CD14-positive monocyte (primary cell): ENCODE measurements at regions not wholly inside any gene's neighbourhood (a gene's known extent, or its start where the extent isn't known, plus 50 kb on each side); places are given as distances from the start of the nearest gene placed in this dataset.

ENCODE experiments used
- DNase-seq, 3 donors: peaks; one replicate each; pipeline ENCODE4 v3.0.0-alpha.2; 2011 to 2022
- H2AFZ ChIP-seq: 2 replicates; pipeline ENCODE4 v1.6.0; 2012; ENCODE audit warnings: mild to moderate bottlenecking, low read depth, low read length, inconsistent platforms; ENCODE audit not compliant: insufficient read depth, poor library complexity, severe bottlenecking
- H3K27ac ChIP-seq, 2 donors: 1 replicate in 1 of 2; 2 replicates in 1 of 2; pipeline ENCODE4 v1.5.1; 2012 to 2013; ENCODE audit warnings: low read length in 2 of 2, control low read depth in 1 of 2, inconsistent platforms in 1 of 2, low read depth in 1 of 2, mild to moderate bottlenecking in 1 of 2
- H3K27me3 ChIP-seq, 2 donors: one replicate each; pipeline versions ENCODE4 v1.6.0 to v1.6.1; 2011 to 2013; ENCODE audit warnings: low read length in 2 of 2; ENCODE audit not compliant: control insufficient read depth in 2 of 2, insufficient read depth in 2 of 2
- H3K36me3 ChIP-seq, 2 donors: replicated peaks in 1 of 2; 1 replicate in 1 of 2; 2 replicates in 1 of 2; pipeline versions ENCODE4 v1.5.1 to v1.6.1; 2012 to 2013; ENCODE audit warnings: low read length in 2 of 2, control low read depth in 1 of 2, inconsistent platforms in 1 of 2, mild to moderate bottlenecking in 1 of 2; ENCODE audit not compliant: insufficient read depth in 2 of 2, control insufficient read depth in 1 of 2
- H3K4me1 ChIP-seq, 2 donors: 1 replicate in 1 of 2; 2 replicates in 1 of 2; pipeline versions ENCODE4 v1.5.1 to v1.6.1; 2012 to 2013; ENCODE audit warnings: low read length in 2 of 2, control low read depth in 1 of 2, inconsistent platforms in 1 of 2, mild to moderate bottlenecking in 1 of 2, moderate library complexity in 1 of 2; ENCODE audit not compliant: insufficient read depth in 2 of 2, control insufficient read depth in 1 of 2
- H3K4me2 ChIP-seq: replicated peaks from 2 replicates; pipeline ENCODE3; 2012; ENCODE audit warnings: low read length, moderate library complexity, mild to moderate bottlenecking; ENCODE audit not compliant: poor library complexity, severe bottlenecking; ENCODE audit errors: extremely low read depth
- H3K4me3 ChIP-seq, 3 experiments: fragments of 200-600 bp in 1 of 3; sonication (generic) in 1 of 3; replicated peaks in 1 of 3; 1 replicate in 2 of 3; 2 replicates in 1 of 3; pipeline ENCODE4 v1.5.1; 2011 to 2013; ENCODE audit warnings: low read length in 3 of 3, mild to moderate bottlenecking in 3 of 3, control low read depth in 2 of 3, low read depth in 2 of 3, inconsistent platforms in 1 of 3, moderate library complexity in 1 of 3
- H3K79me2 ChIP-seq: 2 replicates; pipeline ENCODE4 v1.6.0; 2012; ENCODE audit warnings: mild to moderate bottlenecking, control low read depth, inconsistent platforms, low read length, moderate library complexity; ENCODE audit not compliant: insufficient read depth
- H3K9ac ChIP-seq: 2 replicates; pipeline ENCODE4 v1.6.0; 2017; ENCODE audit warnings: low read length, mild to moderate bottlenecking; ENCODE audit not compliant: insufficient read depth, poor library complexity, severe bottlenecking
- H3K9me3 ChIP-seq, 2 donors: replicated peaks in 1 of 2; 1 replicate in 1 of 2; 2 replicates in 1 of 2; pipeline versions ENCODE4 v1.5.1 to v1.6.1; 2012 to 2013; ENCODE audit warnings: low read length in 2 of 2, control low read depth in 1 of 2; ENCODE audit not compliant: control insufficient read depth in 1 of 2, insufficient read depth in 1 of 2
- H4K20me1 ChIP-seq: 2 replicates; pipeline ENCODE4 v1.6.0; 2012; ENCODE audit warnings: mild to moderate bottlenecking, low read length, control low read depth, moderate library complexity; ENCODE audit not compliant: insufficient read depth
- H3K27ac Mint-ChIP-seq, 7 donors: one replicate each; pipeline ENCODE4 v1.8.0; 2020; ENCODE audit warnings: mild to moderate bottlenecking in 7 of 7, mixed read lengths in 7 of 7, moderate library complexity in 6 of 7, inconsistent platforms in 2 of 7
- H3K27me3 Mint-ChIP-seq, 3 donors: one replicate each; pipeline ENCODE4 v1.8.0; 2021 to 2022; ENCODE audit warnings: low read depth in 3 of 3, mild to moderate bottlenecking in 3 of 3, mixed read lengths in 3 of 3, moderate library complexity in 3 of 3, inconsistent platforms in 1 of 3
- H3K36me3 Mint-ChIP-seq, 2 donors: one replicate each; pipeline ENCODE4 v1.8.0; 2020; ENCODE audit warnings: mixed read lengths in 2 of 2, inconsistent platforms in 1 of 2, mild to moderate bottlenecking in 1 of 2
- H3K4me1 Mint-ChIP-seq: one replicate; pipeline ENCODE4 v1.8.0; 2020; ENCODE audit warnings: mild to moderate bottlenecking, mixed read lengths
- H3K4me3 Mint-ChIP-seq, 2 donors: one replicate each; pipeline ENCODE4 v1.8.0; 2020; ENCODE audit warnings: mild to moderate bottlenecking in 2 of 2, mixed read lengths in 2 of 2, moderate library complexity in 1 of 2
- H3K9me3 Mint-ChIP-seq, 7 donors: one replicate each; pipeline ENCODE4 v1.8.0; 2020 to 2022; ENCODE audit warnings: mixed read lengths in 7 of 7, mild to moderate bottlenecking in 6 of 7, moderate library complexity in 6 of 7, inconsistent platforms in 2 of 7
- CTCF ChIP-seq: fragments of 200-600 bp; IDR thresholded peaks from one replicate; pipeline ENCODE4 v1.8.0; 2022; ENCODE audit warnings: antibody characterized with exemption, mild to moderate bottlenecking
- WGBS: methylation state at CpG from one replicate; pipeline ENCODE4 v1.1.5; 2013; ENCODE audit warnings: missing lambda C conversion rate; ENCODE audit not compliant: insufficient coverage; 5-methylcytosine and 5-hydroxymethylcytosine counted together
- intact Hi-C, 2 donors: fragments of 100-400 bp; cut with micrococcal nuclease; formaldehyde crosslinking; loops; one replicate each; pipeline versions ENCODE4 v1.15.0 to v1.15.1; 2023

GRCh38 chr2:16511041-16511440, 154.6 kb downstream of the CYRIA start:
- no peaks in the 10 kb centered on the region for H3K36me3 Mint-ChIP-seq
- Histone ChIP-seq H3K27ac (no peak overlapping the region), H4K20me1 (no peaks in the 10 kb centered on the region), H3K4me3 (no peak overlapping the region), H2AFZ (no peak overlapping the region), H3K9me3 (peaks cover 0 to 13% of the 10 kb centered on the region in 2 donors), H3K27me3 (peaks cover 26 to 33% of the 10 kb centered on the region in 2 donors), H3K4me1 (peaks cover 0 to 8% of the 10 kb centered on the region in 2 donors), H3K4me2 (no peak overlapping the region), H3K9ac (no peak overlapping the region), H3K79me2 (no peaks in the 10 kb centered on the region), H3K36me3 (no peaks in the 10 kb centered on the region)
- peaks cover 4% of the 10 kb centered on the region for H3K4me1 Mint-ChIP-seq
- peaks cover 27 to 35% (median 34%) of the 10 kb centered on the region in 3 donors for H3K27me3 Mint-ChIP-seq
- no peaks in the 10 kb centered on the region for H3K9me3 Mint-ChIP-seq
- no peak for DNase-seq
- WGBS = 100% methylated on average over 1 of the region's 4 CpGs
- intact Hi-C loops = no loop called here
- no peak for TF ChIP-seq CTCF
- H3K27ac Mint-ChIP-seq = no peak overlapping the region
- H3K4me3 Mint-ChIP-seq = no peak overlapping the region

GRCh38 chr2:16509042-16509441, 156.6 kb downstream of the CYRIA start:
- Mint-ChIP-seq H3K4me1 (peaks cover 4% of the 10 kb centered on the region), H3K36me3 (no peaks in the 10 kb centered on the region)
- H3K27me3 ChIP-seq = peaks cover 26 to 33% of the 10 kb centered on the region in 2 donors

More at GRCh38 chr2:16509042-16509441, 156.6 kb downstream of the CYRIA start:
- 100% methylated on average over 1 of the region's 3 CpGs for WGBS
- H3K36me3 ChIP-seq = no peaks in the 10 kb centered on the region
- no peaks in the 10 kb centered on the region for H4K20me1 ChIP-seq
- H3K9ac ChIP-seq = no peak overlapping the region
- H3K4me1 ChIP-seq = peaks cover 0 to 8% of the 10 kb centered on the region in 2 donors
- H3K9me3 Mint-ChIP-seq = no peaks in the 10 kb centered on the region
- no peak overlapping the region for H3K4me3 ChIP-seq
- peaks cover 0 to 13% of the 10 kb centered on the region in 2 donors for H3K9me3 ChIP-seq
- intact Hi-C loops = loop anchor here (5.0 to 10.0 kb wide), 2 partner anchors 872 to 874 kb away; no protein-coding TSS in a partner anchor
- H3K79me2 ChIP-seq = no peaks in the 10 kb centered on the region
- no peak overlapping the region for H2AFZ ChIP-seq
- H3K4me2 ChIP-seq = no peak overlapping the region
- H3K27me3 Mint-ChIP-seq = peaks cover 31 to 35% (median 34%) of the 10 kb centered on the region in 3 donors
- no peak for DNase-seq
- TF ChIP-seq CTCF = no peak
- H3K27ac Mint-ChIP-seq = no peak overlapping the region
- H3K27ac ChIP-seq = no peak overlapping the region
- H3K4me3 Mint-ChIP-seq = peak overlapping the region in 1 of 2 donors; percentile 47
